K562 (cell line): ENCODE measurements at regions not wholly inside any gene's neighbourhood (a gene's known extent, or its start where the extent isn't known, plus 50 kb on each side); places are given as distances from the start of the nearest gene placed in this dataset.

Experiments used
- ATAC-seq: fragments of 200-7000 bp; cut with Tn5 transposase; 3 replicates; pipeline ENCODE4 v1.9.1; 2020; ENCODE audit warnings: moderate library complexity
- BruUV-seq: library from RNA; stranded (reverse); fragments of 400-500 nt; replicated peaks from 2 replicates; lab custom pipeline; 2021; lab: Mats Ljungman, UMichigan
- CTCF ChIA-PET: fragments of 300-600 bp; formaldehyde crosslinking; extraction: SDS; loops from one replicate; lab custom pipeline; 2021; ENCODE audit warnings: low intra/inter-chr PET ratio; lab: Yijun Ruan, JAX
- POLR2A ChIA-PET: fragments of 300-600, 350-650 bp; sonication (Branson Sonifier 250); formaldehyde crosslinking; extraction: SDS; loops from one replicate; lab custom pipeline; 2021; ENCODE audit warnings: antibody characterized with exemption, inconsistent platforms; lab: Yijun Ruan, JAX
- DNase-seq, 4 experiments: peaks; one replicate each; pipeline versions ENCODE4 v3.0.0 to v3.0.0-alpha.2; 2011 to 2018; ENCODE audit warnings: low spot score in 3 of 4, mixed read lengths in 3 of 4; ENCODE audit errors: extremely low read depth in 1 of 4
- FAIRE-seq: peaks from 2 replicates; lab custom pipeline; 2011; peaks lifted over from hg19 to GRCh38; lab: Jason Lieb, UNC
- H2AFZ ChIP-seq: 2 replicates; pipeline ENCODE4 v1.6.0; 2011; ENCODE audit warnings: low read depth, low read length, control low read depth, inconsistent platforms
- H3K27ac ChIP-seq: fragments of 200-600 bp; 3 replicates; pipeline ENCODE4 v1.8.0; 2011; ENCODE audit warnings: low read depth, mild to moderate bottlenecking, control low read depth, inconsistent platforms, low read length, moderate library complexity, mixed read lengths; ENCODE audit errors: extremely low read depth
- H3K27me3 ChIP-seq, 2 experiments: fragments of 300-600 bp in 1 of 2; 2 replicates in 1 of 2; 3 replicates in 1 of 2; pipeline versions ENCODE4 v1.6.0 to v1.8.0; 2011; ENCODE audit warnings: inconsistent platforms in 2 of 2, low read length in 2 of 2, mild to moderate bottlenecking in 1 of 2, mixed read lengths in 1 of 2, moderate library complexity in 1 of 2; ENCODE audit not compliant: control insufficient read depth in 2 of 2, insufficient read depth in 2 of 2
- H3K36me3 ChIP-seq: fragments of 300-600 bp; 3 replicates; pipeline ENCODE4 v1.8.0; 2011; ENCODE audit warnings: mild to moderate bottlenecking, low read length, inconsistent platforms; ENCODE audit not compliant: control insufficient read depth, insufficient read depth
- H3K4me1 ChIP-seq, 2 experiments: fragments of 200-600 bp in 1 of 2; replicated peaks in 1 of 2; 2 replicates in 1 of 2; 3 replicates in 1 of 2; pipeline versions ENCODE4 v1.5.1 to v1.8.0; 2011; ENCODE audit warnings: inconsistent platforms in 2 of 2, low read length in 2 of 2, mild to moderate bottlenecking in 1 of 2, mixed read lengths in 1 of 2, moderate library complexity in 1 of 2; ENCODE audit not compliant: control insufficient read depth in 2 of 2, insufficient read depth in 2 of 2
- H3K4me2 ChIP-seq: 2 replicates; pipeline ENCODE4 v1.6.1; 2011; ENCODE audit warnings: low read length, control low read depth, inconsistent platforms, mixed read lengths; ENCODE audit not compliant: insufficient read depth
- H3K4me3 ChIP-seq: fragments of 200-600 bp; sonication (generic), shearing (Covaris generic); 2 replicates; pipeline ENCODE4 v1.5.1; 2016; ENCODE audit warnings: control low read depth, inconsistent platforms
- H3K79me2 ChIP-seq: fragments of 200-600 bp; 3 replicates; pipeline ENCODE4 v1.8.0; 2011; ENCODE audit warnings: low read length, inconsistent platforms; ENCODE audit not compliant: control insufficient read depth, insufficient read depth
- H3K9ac ChIP-seq, 2 experiments: 2 replicates each; pipeline versions ENCODE4 v1.6.0 to v1.6.1; 2011; ENCODE audit warnings: low read depth in 2 of 2, low read length in 2 of 2, control low read depth in 1 of 2, inconsistent platforms in 1 of 2, mild to moderate bottlenecking in 1 of 2, mixed read lengths in 1 of 2; ENCODE audit not compliant: insufficient read depth in 1 of 2
- H3K9me1 ChIP-seq: one replicate; pipeline ENCODE4 v1.6.0; 2011; ENCODE audit warnings: inconsistent platforms, mild to moderate bottlenecking, low read length, moderate library complexity; ENCODE audit not compliant: control insufficient read depth, insufficient read depth
- H3K9me3 ChIP-seq: replicated peaks from 2 replicates; pipeline ENCODE4 v1.5.1; 2011; ENCODE audit warnings: low read depth, low read length, inconsistent platforms; ENCODE audit not compliant: control insufficient read depth, insufficient read depth
- H4K20me1 ChIP-seq: replicated peaks from 2 replicates; pipeline ENCODE4 v1.6.1; 2011; ENCODE audit warnings: low read length, inconsistent platforms, mixed read lengths; ENCODE audit not compliant: control insufficient read depth, insufficient read depth
- SIN3B ChIP-seq: fragments of 450-650 bp; IDR thresholded peaks from 2 replicates; pipeline ENCODE4 v1.6.1; 2017; ENCODE audit warnings: low read depth, mild to moderate bottlenecking, moderate library complexity
- ZNF253 ChIP-seq: fragments of 250-450 bp; sonication (Bioruptor Pico); conservative IDR thresholded peaks from 2 replicates; pipeline ENCODE4 v1.6.1; 2021; ENCODE audit warnings: mild to moderate bottlenecking
- WGBS: fragments of 100-300 bp; shearing (Covaris generic); methylation state at CpG from one replicate; pipeline ENCODE4 v1.1.6; 2016; ENCODE audit warnings: low coverage, mixed read lengths; ENCODE audit not compliant: insufficient coverage; ENCODE audit errors: missing lambda C conversion rate; 5-methylcytosine and 5-hydroxymethylcytosine counted together
- in situ Hi-C: fragments of 300-500 bp; cut with MboI; formaldehyde crosslinking; loops from 4 replicates; pipeline ENCODE4 v1.15.0; 2018; ENCODE audit warnings: inconsistent platforms, mixed read lengths
- intact Hi-C: fragments of 100-400 bp; cut with micrococcal nuclease; formaldehyde crosslinking; loops from 2 replicates; pipeline ENCODE4 v1.14.2; 2022
- TF ChIP-seq, protein P1 (sequence below), 2 experiments: fragments of 450-650 bp; conservative IDR thresholded peaks; 2 replicates each; pipeline ENCODE4 v1.6.1; 2017; ENCODE audit warnings: mild to moderate bottlenecking in 2 of 2, moderate library complexity in 2 of 2

DNA sequence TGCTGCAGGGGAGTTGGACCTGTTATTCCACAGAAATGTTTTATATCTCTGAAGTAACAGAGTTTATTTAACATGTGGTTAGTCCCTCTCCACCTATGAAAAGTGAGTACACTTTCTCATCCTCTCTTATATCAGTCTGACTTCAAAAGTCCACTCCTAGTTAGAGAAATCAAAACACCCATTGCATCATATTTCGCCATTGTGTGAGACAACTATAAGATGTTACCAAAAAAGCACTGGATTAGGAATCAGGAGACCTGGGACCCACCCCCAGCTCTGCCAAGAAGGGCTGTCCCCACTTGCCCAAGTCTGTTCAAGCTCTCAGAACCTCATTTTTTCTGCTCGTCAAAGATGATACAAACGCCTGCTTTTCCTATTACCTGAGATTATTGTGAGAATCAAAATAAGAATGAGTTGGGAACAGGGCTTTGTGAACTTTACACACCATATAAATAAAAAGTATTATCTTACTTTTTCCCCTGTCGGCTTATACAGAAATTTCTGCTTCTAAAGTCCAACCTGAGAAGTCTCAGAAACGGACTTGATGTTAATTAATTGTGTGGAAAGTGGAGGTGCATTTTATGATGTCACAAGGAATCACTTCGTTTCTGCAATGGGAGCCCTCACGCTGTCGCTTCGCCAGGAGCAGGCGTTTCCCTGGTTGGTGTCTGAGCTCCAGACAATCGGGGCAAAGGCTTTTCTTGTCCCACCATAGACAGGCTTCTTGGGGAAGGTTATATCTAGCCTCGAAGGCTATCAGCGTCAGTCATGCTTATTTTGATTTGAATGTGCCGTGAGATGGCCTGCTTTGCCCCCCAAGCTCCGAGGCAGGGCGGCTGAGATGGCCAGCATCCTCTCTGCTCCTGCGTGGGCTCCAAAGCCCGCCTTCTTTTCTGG, 89.6 kb upstream of the ZNF516 start:
- intact Hi-C loops (no loop called here), in situ Hi-C loops (no loop called here)
- no peaks in the 10 kb centered on the region for H3K9me1 ChIP-seq
- no TSS peak for BruUV-seq
- H3K4me3 ChIP-seq, result no peak overlapping the region
- no peaks in the 10 kb centered on the region for H4K20me1 ChIP-seq
- H3K27me3 ChIP-seq, result peaks cover 0 to 24% of the 10 kb centered on the region in 2 experiments; a peak in 3 of 5 replicates
- no peaks in the 10 kb centered on the region for H3K9me3 ChIP-seq
- no peak for DNase-seq
- H3K36me3 ChIP-seq, result no peaks in the 10 kb centered on the region
- H3K4me2 ChIP-seq, result no peak overlapping the region
- H3K79me2 ChIP-seq, result no peaks in the 10 kb centered on the region
- H2AFZ ChIP-seq, result no peak overlapping the region
- ATAC-seq, result no peak
- ChIA-PET CTCF (no interaction called here), POLR2A (no interaction called here)
- H3K9ac ChIP-seq, result no peak overlapping the region
- WGBS, result 0% methylated on average over 17 of the region's 18 CpGs
- no peak overlapping the region for H3K27ac ChIP-seq
- no peaks in the 10 kb centered on the region for H3K4me1 ChIP-seq
- TF ChIP-seq ZNF253 (CRISPR knock-in tag) (no peak), SIN3B (no peak)
- TF ChIP-seq, protein P1, sequence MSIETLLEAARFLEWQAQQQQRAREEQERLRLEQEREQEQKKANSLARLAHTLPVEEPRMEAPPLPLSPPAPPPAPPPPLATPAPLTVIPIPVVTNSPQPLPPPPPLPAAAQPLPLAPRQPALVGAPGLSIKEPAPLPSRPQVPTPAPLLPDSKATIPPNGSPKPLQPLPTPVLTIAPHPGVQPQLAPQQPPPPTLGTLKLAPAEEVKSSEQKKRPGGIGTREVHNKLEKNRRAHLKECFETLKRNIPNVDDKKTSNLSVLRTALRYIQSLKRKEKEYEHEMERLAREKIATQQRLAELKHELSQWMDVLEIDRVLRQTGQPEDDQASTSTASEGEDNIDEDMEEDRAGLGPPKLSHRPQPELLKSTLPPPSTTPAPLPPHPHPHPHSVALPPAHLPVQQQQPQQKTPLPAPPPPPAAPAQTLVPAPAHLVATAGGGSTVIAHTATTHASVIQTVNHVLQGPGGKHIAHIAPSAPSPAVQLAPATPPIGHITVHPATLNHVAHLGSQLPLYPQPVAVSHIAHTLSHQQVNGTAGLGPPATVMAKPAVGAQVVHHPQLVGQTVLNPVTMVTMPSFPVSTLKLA (conservative IDR thresholded peaks at IDR 0.05), result no peak
- no peak for FAIRE-seq
